ENCODE measurements at regions not wholly inside any gene's neighbourhood (a gene's known extent, or its start where the extent isn't known, plus 50 kb on each side); places are given as distances from the start of the nearest gene placed in this dataset.
"Not testable (repeated sequence)": the region's sequence is repeated elsewhere in the genome, so short reads cannot be mapped to it uniquely, and the experiment has no call there.

DNA sequence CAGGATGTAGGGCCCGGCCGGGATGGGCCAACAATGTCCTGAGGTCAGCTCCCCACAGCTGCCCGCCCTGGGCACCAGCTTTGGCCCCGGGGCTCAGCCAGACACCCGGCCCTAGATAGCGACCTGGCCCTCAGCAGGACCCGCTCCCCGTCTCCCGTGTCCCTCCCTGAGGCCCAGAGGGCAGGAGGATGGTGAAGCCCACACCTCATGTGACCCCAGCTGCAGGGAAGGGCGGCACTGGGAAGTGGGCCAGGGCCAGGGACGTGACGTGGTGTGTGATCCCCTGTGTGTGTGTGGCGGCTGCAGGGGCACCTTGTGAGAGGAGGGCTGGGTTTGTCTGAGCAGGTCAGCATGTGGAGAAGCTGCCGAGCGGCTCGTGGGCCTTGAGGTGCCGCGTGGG is 213.9 kb downstream of the TMEM121 start:
- DNase-seq = not testable (repeated sequence)

DNA sequence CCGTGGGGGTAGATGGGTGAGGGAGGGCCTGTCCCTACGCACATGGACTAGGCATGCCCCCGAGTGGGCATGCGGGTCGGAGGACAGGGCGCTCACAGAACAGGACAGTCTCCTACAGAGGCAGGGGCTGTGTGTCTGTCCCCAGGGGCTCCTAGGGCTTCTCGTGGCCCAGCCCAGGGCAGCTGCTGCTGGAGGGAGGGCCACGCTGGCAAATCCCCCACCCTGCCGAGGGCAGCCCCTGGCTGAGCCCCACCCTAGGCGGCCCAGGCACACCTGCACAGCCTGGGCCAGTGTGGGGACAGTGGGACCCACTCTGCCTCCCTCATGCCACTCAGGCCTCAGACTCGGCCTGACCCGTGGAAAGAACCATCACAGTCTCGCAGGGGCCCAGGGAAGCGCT is 214.6 kb downstream of the TMEM121 start:
- DNase-seq = not testable (repeated sequence)

DNA sequence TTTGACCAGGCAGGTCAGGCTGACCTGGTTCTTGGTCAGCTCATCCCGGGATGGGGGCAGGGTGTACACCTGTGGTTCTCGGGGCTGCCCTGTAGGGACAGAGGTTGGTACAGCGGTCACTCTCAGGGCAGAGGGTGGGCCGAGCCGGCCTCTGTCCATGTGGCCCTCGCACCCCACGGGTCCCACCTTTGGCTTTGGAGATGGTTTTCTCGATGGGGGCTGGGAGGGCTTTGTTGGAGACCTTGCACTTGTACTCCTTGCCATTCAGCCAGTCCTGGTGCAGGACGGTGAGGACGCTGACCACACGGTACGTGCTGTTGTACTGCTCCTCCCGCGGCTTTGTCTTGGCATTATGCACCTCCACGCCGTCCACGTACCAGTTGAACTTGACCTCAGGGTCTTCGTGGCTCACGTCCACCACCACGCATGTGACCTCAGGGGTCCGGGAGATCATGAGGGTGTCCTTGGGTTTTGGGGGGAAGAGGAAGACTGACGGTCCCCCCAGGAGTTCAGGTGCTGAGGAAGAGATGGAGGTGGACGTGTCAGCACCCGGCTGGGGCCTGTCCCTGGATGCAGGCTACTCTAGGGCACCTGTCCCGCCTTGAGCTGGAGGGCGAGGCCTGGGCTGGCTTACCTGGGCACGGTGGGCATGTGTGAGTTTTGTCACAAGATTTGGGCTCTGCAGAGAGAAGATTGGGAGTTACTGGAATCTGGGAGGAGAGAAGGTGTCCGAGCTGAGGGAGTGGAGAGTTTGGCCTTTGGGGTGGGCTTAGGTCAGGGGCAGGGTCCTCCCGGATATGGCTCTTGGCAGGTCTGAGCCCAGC is 215.5 kb downstream of the TMEM121 start:
- not testable (repeated sequence) for DNase-seq

DNA sequence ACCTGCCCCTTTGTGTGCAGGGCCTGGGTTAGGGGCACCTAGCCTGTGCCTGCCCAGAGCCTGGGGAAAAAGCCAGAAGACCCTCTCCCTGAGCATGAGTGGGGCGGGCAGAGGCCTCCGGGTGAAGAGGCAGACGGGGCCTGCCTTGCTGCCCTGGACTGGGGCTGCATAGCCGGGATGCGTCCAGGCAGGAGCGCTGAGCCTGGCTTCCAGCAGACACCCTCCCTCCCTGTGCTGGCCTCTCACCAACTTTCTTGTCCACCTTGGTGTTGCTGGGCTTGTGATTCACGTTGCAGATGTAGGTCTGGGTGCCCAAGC is 216.1 kb downstream of the TMEM121 start:
- DNase-seq = no peak

DNA sequence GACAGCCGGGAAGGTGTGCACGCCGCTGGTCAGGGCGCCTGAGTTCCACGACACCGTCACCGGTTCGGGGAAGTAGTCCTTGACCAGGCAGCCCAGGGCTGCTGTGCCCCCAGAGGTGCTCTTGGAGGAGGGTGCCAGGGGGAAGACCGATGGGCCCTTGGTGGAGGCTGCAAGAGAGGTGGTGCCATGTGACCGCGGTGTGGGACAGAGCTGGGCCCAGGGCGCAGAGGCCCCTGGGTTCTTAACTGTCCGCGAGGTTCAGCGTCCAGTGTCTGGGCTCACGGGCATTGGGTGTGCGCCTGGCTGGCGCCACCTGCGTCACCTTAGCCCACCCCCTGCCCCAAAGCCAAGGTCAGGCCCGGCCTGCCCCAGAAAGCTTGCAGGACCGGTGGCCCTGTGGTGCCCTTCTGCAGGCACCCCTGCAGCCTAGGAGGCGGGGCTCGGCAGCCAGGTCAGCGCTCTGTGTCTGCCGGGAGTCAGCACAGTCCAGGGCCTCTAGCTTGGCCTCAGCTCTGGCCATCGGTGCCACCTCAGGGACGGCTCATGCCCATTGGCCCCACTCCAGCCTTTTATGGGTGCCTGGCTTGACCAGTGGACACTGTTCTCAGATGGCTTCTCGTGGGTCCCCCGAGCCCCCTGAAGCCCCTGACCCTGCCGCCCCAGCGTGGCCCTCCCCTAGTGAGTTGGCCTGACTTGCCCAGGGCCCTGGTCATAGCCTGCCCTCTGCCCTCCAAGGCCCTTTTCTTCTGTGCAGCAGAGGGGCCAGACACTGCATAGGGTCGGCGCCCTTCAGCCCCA is 216.7 kb downstream of the TMEM121 start:
- not testable (repeated sequence) for DNase-seq

DNA sequence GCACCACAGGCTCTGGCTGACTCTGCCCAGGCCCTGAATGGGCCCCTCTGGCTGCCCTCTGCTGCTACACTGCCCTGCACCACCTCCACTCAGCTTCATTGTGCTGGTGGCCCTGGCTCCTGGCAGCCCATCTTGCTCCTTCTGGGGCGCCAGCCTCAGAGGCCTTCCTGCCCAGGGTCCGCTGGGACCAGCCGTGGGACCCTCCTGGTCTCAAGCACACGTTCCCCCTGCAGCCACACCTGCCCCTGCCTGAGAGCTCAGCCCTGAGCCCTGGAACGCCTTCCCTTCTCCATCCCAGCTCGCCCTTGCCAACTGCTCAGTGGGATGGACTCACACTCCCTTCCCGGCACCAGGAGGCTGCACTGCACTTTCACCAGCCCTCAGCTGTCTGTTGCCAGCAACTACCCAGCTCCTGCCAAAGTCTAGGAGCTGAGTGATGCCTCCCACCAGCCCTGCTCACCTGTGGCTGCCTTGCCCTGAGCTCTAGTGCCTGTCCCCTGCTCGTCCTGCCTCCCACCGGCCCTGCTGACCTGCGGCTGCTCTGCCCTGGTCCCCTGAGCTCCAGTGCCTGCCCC is 217.9 kb downstream of the TMEM121 start:
- not testable (repeated sequence) for DNase-seq

DNA sequence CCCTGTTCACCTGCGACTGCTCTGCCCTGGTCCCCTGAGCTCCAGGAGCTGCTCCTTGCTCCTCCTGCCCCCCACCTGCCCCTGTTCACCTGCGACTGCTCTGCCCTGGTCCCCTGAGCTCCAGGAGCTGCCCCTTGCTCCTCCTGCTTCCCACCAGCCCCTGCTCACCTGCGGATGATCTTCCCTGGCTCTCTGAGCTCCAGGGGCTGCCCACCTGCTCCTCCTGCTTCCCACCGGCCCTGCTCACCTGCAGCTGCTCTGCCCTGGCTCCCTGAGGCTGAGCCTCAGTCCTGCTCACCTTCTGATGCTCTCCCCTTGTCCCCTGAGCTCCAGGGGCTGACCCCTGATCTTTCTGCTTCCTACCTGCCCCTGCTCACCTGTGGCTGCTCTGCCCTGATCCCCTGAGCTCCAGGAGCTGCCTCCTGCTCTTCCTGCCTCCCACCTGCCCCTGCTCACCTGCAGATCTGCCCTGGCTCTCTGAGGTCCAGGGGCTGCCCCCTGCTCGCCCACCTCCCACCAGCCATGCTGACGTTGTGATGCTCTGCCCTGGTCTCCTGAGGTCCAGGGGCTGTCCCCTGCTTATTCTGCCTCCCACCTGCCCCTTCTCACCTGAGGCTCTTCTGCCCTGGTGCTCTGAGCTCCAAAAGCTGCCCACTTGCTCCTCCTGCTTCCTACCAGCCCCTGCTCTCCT is 219.2 kb downstream of the TMEM121 start:
- no peak for DNase-seq

DNA sequence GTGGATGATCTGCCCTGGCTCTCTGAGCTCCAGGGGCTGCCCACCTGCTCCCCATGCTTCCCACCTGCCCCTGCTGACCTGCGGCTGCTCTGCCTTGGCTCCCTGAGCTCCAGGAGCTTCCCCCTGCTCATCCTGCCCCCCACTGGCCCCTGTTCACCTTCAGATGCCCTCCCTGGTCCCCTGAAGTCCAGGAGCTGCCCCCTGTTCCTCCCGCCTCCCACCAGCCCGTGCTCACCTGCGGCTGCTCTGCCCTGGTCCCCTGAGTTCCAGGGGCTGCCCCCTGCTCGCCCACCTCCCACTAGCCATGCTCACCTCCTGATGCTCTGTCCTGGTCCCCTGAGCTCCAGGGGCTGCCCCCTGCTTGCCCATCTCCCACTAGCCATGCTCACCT is 219.7 kb downstream of the TMEM121 start:
- no peak for DNase-seq

DNA sequence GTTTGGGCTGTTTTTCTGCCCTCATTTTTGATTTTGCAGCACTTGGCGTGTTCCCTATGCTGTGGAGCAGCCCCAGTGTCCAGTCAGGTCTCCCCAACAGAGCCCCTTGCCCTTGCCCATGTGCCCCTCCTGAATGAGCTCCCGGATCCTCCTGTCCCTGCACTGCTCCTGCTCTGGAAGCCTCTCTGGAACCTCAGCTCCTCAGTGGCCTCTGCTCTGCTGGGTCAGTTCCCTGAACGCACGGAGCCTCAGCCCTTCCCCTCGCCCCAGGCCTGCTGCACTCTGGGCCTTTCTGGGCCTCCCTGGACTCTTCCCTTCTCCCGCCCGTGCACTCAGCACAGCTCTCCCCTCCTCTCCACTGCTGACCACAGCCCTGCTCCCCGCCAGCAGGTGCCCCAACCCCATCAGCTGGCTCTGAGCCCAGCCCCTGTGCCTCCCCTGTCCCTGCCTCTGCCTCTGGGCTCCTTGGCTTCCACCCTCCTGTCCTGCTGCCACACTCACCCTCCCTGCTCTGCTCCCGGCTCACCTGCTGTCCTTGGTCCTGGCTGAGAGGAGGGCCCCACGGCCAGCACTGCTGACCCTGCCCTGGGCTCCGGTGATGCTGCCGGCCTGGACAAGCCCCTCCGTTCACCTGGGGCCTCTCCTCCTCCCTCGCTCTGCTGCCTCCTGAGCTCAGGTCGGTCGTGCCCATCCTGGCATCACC is 220.6 kb downstream of the TMEM121 start:
- DNase-seq = not testable (repeated sequence)

DNA sequence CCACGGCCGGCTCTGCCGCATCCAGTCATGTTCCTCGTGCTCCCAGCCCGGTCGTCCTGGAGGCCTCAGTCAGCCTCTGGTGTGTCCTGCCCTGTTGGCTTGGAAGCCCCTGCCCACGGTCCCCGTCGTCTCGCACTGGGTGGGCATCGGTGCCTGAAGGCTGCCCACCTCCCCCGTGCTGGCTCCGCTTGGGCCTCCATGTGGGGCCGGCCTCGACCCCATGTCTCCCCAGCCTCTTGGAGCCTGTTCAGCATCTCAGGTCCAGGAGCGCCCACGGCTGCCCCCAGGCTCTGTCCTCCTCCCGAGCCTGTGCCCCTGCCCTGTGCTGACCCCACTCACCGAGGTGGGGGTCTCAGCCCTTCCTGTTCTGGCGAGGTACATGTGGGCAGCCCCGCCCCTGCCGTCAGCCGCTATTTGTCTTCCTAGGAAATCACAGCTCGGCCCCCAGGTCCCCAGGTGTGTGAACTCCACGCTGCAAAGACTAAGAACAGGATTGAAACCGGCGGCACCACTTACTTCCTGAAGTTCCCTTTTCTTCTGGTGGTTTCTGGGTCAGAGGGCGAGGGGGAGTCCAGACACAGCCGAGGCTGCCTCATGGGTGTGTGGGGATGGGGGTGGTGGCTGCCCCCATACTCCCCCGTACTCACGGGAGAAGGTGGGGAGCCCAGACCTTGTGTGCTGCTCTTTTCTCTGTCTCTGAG is 221.3 kb downstream of the TMEM121 start:
- not testable (repeated sequence) for DNase-seq

DNA sequence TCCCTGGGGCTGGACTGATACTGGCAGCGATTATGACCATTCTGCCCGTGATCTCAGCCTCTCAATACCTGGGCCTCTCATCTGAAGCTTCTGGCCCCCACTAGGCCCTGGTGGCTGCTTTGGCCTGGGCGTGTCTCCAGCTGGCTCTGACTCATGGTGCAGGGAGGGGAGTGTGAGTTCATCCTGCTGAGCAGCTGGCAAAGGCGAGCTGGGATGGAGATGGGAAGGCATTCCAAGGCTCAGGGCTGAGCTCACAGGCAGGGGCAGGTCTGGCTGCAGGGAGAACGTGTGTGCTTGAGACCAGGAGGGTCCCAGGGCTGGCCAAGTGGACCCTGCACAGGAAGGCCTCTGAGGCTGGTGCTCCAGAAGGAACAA is 221.8 kb downstream of the TMEM121 start:
- no peak for DNase-seq

DNA sequence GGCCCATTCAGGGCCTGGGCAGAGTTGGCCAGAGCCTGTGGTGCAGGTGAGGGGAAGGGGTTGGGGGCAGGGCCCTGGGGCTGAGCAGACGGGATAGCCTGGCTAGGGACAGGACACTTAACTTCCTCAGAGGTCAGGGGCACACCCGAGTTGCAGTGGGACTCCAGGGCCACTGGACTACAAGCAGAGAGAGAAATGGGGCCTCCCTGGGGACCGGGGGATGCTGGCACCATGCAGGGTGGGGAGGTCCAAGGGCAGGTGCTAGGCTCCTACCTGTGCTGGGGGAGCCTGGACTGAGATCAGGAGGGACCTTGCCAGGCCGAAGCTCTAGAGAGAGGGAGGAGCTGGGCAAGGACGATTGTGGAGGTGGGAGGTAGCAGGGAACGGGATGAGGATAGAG is 222.3 kb downstream of the TMEM121 start:
- not testable (repeated sequence) for DNase-seq

DNA sequence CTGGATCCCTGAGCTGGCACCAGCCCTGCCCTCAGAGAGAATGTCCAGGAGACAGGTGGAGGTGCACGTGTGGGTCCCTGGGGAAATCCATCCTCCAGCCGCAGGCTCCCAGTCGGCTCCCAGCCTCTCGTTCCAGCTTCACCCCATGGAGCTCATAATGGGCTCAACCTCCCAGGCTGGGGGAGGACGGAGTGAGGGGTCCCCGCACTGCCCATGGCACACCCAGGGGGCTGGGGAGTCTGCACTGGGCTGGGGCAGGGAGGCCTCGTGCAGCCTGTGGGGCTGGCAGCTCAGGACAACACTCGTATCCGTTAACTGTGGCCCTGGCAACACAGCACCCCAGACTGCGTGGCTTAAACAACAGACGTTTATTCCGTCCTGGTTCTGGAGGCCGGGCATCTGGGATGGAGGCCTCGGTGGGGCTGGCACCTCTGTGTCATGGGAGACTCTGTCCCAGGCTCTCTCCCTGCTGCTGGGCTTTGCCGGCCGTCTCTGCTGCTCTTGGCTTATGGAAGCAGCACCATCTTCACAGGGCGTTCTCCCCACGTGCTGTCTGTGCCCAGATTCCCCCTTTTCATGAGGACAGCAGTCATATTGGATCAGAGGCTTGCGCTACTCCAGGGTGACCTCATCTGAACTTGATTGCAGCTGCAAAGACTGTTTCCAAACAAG is 223.6 kb downstream of the TMEM121 start:
- DNase-seq = not testable (repeated sequence)

DNA sequence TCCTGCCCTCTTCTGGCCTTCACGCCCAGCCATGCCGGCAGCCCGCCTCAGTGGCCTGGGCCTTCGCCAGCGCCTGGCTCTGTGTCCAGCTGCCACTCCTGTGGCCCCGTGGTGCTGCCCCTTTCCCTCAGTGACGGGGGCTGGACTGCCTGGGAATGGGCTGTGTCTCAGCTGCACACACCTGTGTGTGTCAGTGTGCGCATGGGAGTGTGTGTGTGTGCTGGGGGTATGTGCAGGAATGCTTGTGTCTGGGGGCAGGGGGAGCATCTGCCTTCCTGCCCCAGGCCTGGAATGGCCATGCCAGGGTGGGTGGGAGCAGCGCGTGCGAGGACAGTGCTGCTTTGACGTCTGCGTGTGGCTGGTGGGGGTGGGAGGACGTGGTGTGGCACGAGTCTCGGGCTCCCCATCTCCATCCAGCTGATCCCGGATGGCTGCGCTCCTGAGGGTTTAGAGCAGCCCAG is 224.9 kb downstream of the TMEM121 start:
- DNase-seq = not testable (repeated sequence)

DNA sequence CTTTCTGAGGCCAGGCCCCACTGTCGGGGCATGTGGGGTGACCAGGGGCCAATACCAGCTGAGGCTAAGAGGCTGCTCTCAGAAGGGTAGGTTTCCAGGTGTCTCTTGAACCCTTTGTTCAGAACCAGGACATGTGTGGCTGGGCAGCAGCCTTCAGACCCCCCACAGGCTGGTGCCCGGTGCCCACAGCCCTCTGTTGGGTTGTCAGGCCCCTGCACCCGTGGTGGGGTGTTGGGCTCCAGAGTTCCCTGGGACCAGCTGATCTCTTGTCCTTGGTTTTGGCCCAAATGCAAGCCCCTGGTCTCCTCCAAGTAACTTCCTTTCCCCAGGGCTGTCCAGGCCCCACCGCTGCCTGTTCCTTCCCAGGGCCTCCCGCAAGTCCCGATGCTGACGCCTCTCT is 226.0 kb downstream of the TMEM121 start:
- DNase-seq = not testable (repeated sequence)

DNA sequence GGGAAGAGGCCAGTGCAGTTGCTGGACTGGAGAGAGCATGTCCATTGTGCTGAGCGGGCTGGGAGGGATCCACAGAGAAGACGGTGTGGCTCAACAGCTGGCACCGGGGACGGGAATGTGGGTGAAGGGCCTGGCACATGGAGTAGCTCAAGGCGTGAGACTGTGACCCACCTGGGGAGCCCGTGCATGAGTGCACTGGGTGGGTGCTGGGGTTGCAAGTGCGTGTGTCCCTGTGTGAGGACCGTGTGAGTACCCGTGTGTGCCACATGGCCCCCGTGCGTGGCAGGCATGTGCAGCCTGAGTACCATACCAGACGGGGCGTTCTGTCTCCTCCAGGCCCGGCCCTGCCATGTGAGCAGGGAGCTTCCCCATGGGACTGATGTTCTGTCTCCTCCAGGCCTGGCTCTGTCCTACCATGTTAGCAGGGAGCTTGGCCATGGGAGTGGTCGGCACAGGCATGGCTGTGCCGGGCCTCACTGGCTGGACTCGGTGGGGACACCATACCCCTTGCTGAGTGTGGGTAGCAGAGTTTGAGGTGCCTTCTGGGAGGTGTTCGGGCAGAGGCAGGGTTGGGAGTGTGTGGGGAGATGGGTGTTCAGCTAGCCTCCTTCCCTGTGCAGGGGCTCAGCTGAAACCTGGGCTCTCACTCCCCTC is 234.4 kb downstream of the TMEM121 start:
- DNase-seq = no peak

DNA sequence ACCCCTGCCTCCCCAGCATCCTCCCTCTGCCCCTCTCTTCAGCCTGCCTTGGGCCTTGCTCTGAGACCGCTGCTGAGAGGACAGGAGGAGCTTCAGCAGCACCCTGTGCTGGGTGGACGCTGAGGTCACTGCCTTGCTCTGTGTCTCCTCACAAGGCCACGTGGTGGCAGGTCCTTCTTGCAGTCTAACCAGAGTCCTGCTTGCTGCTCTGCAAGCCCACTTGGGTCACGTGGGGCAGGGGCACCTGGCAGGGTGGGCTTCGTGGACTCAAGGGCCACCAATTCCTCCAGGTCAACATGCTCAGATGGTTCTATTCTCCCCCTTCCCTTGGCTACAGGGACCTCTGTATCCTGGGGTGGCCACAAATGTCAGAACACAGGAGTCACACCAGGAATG is 235.0 kb downstream of the TMEM121 start:
- DNase-seq = not testable (repeated sequence)

DNA sequence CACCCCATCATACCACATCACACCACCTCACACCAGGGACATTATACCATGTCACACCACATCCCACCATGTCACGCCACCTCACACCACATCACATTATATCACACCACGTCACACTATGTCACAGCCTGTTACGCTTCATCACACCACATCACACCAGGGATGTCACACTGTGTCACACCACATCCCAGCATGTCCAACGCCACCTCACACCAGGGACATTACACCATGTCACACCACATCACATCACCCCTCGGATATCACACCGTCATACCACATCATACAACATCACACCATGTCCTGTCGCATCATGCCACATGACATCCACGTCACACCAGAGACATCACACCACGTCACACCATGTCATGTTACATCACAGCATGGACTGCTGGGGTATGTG is 235.5 kb downstream of the TMEM121 start:
- DNase-seq = no peak

DNA sequence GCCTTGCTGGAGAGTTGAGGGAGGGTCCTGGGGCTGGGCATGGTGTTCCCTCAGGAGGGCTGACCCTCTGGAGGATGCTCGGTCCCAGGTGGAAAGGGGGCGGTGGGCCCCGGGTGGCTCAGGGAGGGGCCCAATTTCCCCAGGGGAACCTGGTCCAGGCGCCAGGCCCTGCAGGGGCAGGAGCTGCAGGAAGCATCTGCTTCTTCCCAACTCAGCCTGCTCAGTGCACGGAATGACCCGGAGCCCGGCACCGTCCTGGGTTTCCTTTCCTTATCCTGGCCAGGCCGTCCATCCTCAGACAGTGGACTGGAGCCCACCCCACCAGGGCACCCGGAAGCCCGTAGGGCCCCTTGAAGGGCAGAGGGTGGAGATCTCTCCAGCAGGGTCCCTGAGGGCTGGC is 235.9 kb downstream of the TMEM121 start:
- not testable (repeated sequence) for DNase-seq

DNA sequence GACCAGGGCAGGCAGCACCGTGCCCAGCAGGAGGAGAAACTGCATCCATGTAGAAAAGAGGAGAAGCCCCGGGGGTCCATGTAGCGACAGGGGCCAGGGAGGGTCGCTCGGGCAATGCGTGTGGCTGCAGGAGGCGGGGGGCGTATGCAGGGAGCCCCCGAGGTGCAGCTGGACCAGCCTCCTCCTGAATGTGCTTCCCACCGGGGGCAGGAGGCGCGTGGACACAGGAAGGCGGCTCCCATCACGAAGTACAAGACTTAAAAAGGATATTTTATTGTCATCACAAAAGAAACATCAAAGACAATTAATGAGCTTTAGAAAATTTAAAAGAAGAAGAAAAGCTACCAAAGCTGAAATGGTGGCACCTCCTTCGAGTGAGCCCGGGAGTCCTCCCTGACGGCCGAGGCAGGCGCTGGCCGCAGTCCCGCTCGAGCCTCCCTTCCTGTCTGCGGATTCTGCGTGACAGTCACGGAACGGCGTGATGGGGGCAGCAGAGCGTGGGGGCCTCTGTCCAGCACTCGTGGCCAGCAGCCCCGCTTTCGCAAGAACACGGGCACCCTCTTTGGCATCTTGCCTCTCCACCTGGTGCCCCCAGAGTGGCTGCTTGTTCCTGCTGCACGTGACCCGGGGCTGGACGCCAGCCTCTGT is 238.0 kb downstream of the TMEM121 start:
- DNase-seq = not testable (repeated sequence)

Data from NCI-H1930 (cell line).